SK-N-SH (cell line): ENCODE measurements at regions not wholly inside any gene's neighbourhood (a gene's known extent, or its start where the extent isn't known, plus 50 kb on each side); places are given as distances from the start of the nearest gene placed in this dataset.

ENCODE experiments used
- CTCF ChIA-PET: fragments of 300-600, 350-600 bp; formaldehyde crosslinking; extraction: SDS; loops from one replicate; lab custom pipeline; 2021; lab: Yijun Ruan, JAX
- POLR2A ChIA-PET: fragments of 350-600 bp; sonication (Branson Sonifier 250); formaldehyde crosslinking; extraction: SDS; loops from one replicate; lab custom pipeline; 2020; ENCODE audit warnings: antibody characterized with exemption, inconsistent platforms; lab: Yijun Ruan, JAX
- DNase-seq: peaks from one replicate; pipeline ENCODE4 v3.0.0; 2012
- H2AFZ ChIP-seq: fragments of 200-600 bp; sonication (generic); 2 replicates; pipeline ENCODE4 v1.8.1; 2016; ENCODE audit warnings: antibody characterized with exemption, mild to moderate bottlenecking, low read depth
- H3F3A ChIP-seq: fragments of 200-600 bp; sonication (generic); replicated peaks from 2 replicates; pipeline ENCODE3; 2016; ENCODE audit warnings: antibody characterized with exemption, mild to moderate bottlenecking; ENCODE audit not compliant: insufficient read depth
- H3K27ac ChIP-seq, 2 experiments: fragments of 200-500 bp in 1 of 2; fragments of 200-600 bp in 1 of 2; sonication (Bioruptor generic) in 1 of 2; sonication (generic), shearing (Covaris generic) in 1 of 2; 2 replicates each; pipeline versions ENCODE4 v1.5.1 to v1.6.1; 2014 to 2016; ENCODE audit warnings: low read depth in 2 of 2, inconsistent platforms in 1 of 2, low read length in 1 of 2, mild to moderate bottlenecking in 1 of 2, mixed read lengths in 1 of 2
- H3K27me3 ChIP-seq: fragments of 200-600 bp; sonication (generic), shearing (Covaris generic); 2 replicates; pipeline ENCODE4 v1.6.1; 2016; ENCODE audit warnings: mixed run types; ENCODE audit not compliant: insufficient read depth
- H3K36me3 ChIP-seq, 2 experiments: fragments of 200-500 bp in 1 of 2; fragments of 200-600 bp in 1 of 2; sonication (Bioruptor generic) in 1 of 2; sonication (generic) in 1 of 2; replicated peaks in 1 of 2; 2 replicates each; pipeline versions ENCODE3 to v1.5.1; 2014 to 2016; ENCODE audit warnings: low read length in 1 of 2, mild to moderate bottlenecking in 1 of 2; ENCODE audit not compliant: insufficient read depth in 2 of 2, control insufficient read depth in 1 of 2
- H3K4me1 ChIP-seq, 2 experiments: fragments of 200-500 bp in 1 of 2; fragments of 200-600 bp in 1 of 2; sonication (Bioruptor generic) in 1 of 2; sonication (generic), shearing (Covaris generic) in 1 of 2; 2 replicates each; pipeline versions ENCODE4 v1.5.1 to v1.6.1; 2014 to 2016; ENCODE audit warnings: low read depth in 1 of 2, low read length in 1 of 2, mixed run types in 1 of 2; ENCODE audit not compliant: insufficient read depth in 2 of 2, control insufficient read depth in 1 of 2
- H3K4me2 ChIP-seq: fragments of 200-600 bp; sonication (generic), shearing (Covaris generic); 2 replicates; pipeline ENCODE4 v1.6.1; 2017; ENCODE audit warnings: mixed run types
- H3K4me3 ChIP-seq, 2 experiments: fragments of 200-500 bp in 1 of 2; fragments of 200-600 bp in 1 of 2; sonication (Bioruptor generic) in 1 of 2; sonication (generic), shearing (Covaris generic) in 1 of 2; 2 replicates each; pipeline versions ENCODE4 v1.5.1 to v1.8.1; 2014 to 2016; ENCODE audit warnings: low read depth in 2 of 2, inconsistent platforms in 1 of 2, low read length in 1 of 2, mild to moderate bottlenecking in 1 of 2, mixed read lengths in 1 of 2, moderate library complexity in 1 of 2
- H3K79me2 ChIP-seq: fragments of 200-600 bp; sonication (generic); 2 replicates; pipeline ENCODE4 v1.8.1; 2017; ENCODE audit warnings: mild to moderate bottlenecking; ENCODE audit not compliant: insufficient read depth
- H3K9ac ChIP-seq: fragments of 200-600 bp; sonication (generic); 2 replicates; pipeline ENCODE4 v1.6.1; 2017; ENCODE audit warnings: mixed run types
- H3K9me2 ChIP-seq: fragments of 200-600 bp; sonication (generic); 2 replicates; pipeline ENCODE4 v1.6.1; 2017; ENCODE audit warnings: mixed run types
- H3K9me3 ChIP-seq: fragments of 200-600 bp; sonication (generic); 2 replicates; pipeline ENCODE4 v1.6.1; 2017; ENCODE audit warnings: mixed run types, mild to moderate bottlenecking, moderate library complexity
- H4K20me1 ChIP-seq: fragments of 200-600 bp; sonication (generic); 2 replicates; pipeline ENCODE4 v1.6.1; 2017; ENCODE audit warnings: mild to moderate bottlenecking, mixed run types; ENCODE audit not compliant: insufficient read depth
- ELF1 ChIP-seq: IDR thresholded peaks from 2 replicates; pipeline ENCODE4 v1.4.0; 2012
- FOSL2 ChIP-seq: IDR thresholded peaks from 2 replicates; pipeline ENCODE4 v1.4.0; 2012; ENCODE audit warnings: low read depth, mild to moderate bottlenecking, moderate library complexity, borderline replicate concordance
- FOXJ3 ChIP-seq: sonication (generic); formaldehyde crosslinking; IDR thresholded peaks from 2 replicates; pipeline ENCODE4 v1.5.1; 2020; ENCODE audit warnings: mild to moderate bottlenecking, missing genetic modification reagents
- FOXM1 ChIP-seq: IDR thresholded peaks from 2 replicates; pipeline ENCODE4 v1.4.0; 2012; ENCODE audit warnings: low read depth, mild to moderate bottlenecking
- GABPA ChIP-seq: IDR thresholded peaks from 2 replicates; pipeline ENCODE4 v1.4.0; 2012; ENCODE audit warnings: low read depth, mild to moderate bottlenecking
- JUND ChIP-seq: IDR thresholded peaks from 2 replicates; pipeline ENCODE4 v1.4.0; 2012
- MEF2A ChIP-seq: IDR thresholded peaks from 2 replicates; pipeline ENCODE4 v1.4.0; 2012; ENCODE audit warnings: low read depth, borderline replicate concordance
- NFIC ChIP-seq: IDR thresholded peaks from 2 replicates; pipeline ENCODE4 v1.4.0; 2012; ENCODE audit warnings: borderline replicate concordance
- NRF1 ChIP-seq: IDR thresholded peaks from 2 replicates; pipeline ENCODE4 v1.6.1; 2012; ENCODE audit warnings: low read depth, mild to moderate bottlenecking, low read length
- PBX3 ChIP-seq: IDR thresholded peaks from 2 replicates; pipeline ENCODE4; 2012
- POLR2AphosphoS5 ChIP-seq: IDR thresholded peaks from 2 replicates; pipeline ENCODE4 v1.6.1; 2012; ENCODE audit warnings: low read depth, low read length
- RCOR1 ChIP-seq: fragments of 150-350 bp; IDR thresholded peaks from 2 replicates; pipeline ENCODE4 v1.6.1; 2017; ENCODE audit warnings: antibody characterized with exemption, low read length
- RFX5 ChIP-seq: IDR thresholded peaks from 2 replicates; pipeline ENCODE4 v1.6.1; 2012; ENCODE audit warnings: mild to moderate bottlenecking, improper control_type of control experiment, low read length
- RXRA ChIP-seq: IDR thresholded peaks from 2 replicates; pipeline ENCODE4 v1.4.0; 2012; ENCODE audit warnings: low read depth, mild to moderate bottlenecking, borderline replicate concordance
- SIN3A ChIP-seq: IDR thresholded peaks from 2 replicates; pipeline ENCODE4 v1.6.1; 2012; ENCODE audit warnings: low read depth, mild to moderate bottlenecking, low read length, moderate library complexity, borderline replicate concordance
- WGBS: methylation state at CpG from one replicate; pipeline ENCODE4 v1.1.6; 2017; ENCODE audit warnings: low lambda C conversion rate; 5-methylcytosine and 5-hydroxymethylcytosine counted together
- TF ChIP-seq, protein P1 (sequence below): IDR thresholded peaks from 2 replicates; pipeline ENCODE4 v1.6.1; 2012; ENCODE audit warnings: mild to moderate bottlenecking, low read depth, low read length, moderate library complexity
- TF ChIP-seq, protein P2 (sequence below): fragments of 200-600 bp; sonication (generic); IDR thresholded peaks from 2 replicates; pipeline ENCODE4 v1.6.1; 2017; ENCODE audit warnings: antibody characterized with exemption, mild to moderate bottlenecking, moderate library complexity
- TF ChIP-seq, protein P3 (sequence below): fragments of 150-350 bp; IDR thresholded peaks from 2 replicates; pipeline ENCODE4 v1.6.1; 2016; ENCODE audit warnings: mild to moderate bottlenecking, low read depth, low read length

DNA sequence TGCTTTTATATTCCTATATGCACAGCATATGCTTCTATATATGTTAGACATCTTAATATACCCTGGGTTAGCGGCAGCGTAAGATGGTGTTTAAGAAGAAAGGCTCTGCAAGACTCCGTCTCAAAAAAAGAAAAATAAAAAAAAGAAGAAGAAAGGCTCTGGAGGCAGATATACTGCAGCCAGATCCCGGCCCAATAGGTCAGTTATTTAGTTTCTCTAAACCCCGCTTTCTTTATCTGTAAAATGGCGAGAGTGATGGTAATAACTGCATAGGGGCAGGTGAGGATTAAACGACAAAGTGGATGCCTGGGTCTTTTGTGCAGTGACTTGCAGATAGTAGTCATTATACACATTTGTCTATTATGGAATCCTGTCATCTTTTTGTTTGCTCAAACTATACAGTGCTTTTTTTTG lies 115.2 kb downstream of the NAA11 start:
- POLR2A ChIA-PET, result no interaction called here
- Histone ChIP-seq H4K20me1 (no peaks in the 10 kb centered on the region), H3K4me3 (no peak overlapping the region), H3K9me3 (no peaks in the 10 kb centered on the region), H3K9ac (no peak overlapping the region), H3K27ac (no peak overlapping the region), H3K9me2 (no peaks in the 10 kb centered on the region)
- no peak for DNase-seq
- WGBS, result 73% methylated on average over 7 of the region's 7 CpGs
- no peak for TF ChIP-seq FOSL2
- no peak for TF ChIP-seq PBX3
- no peak for TF ChIP-seq RFX5
- TF ChIP-seq FOXJ3, result no peak
- no peak for TF ChIP-seq POLR2AphosphoS5
- no peak for TF ChIP-seq ELF1
- TF ChIP-seq NRF1, result no peak
- TF ChIP-seq JUND, result no peak
- no peak for TF ChIP-seq MEF2A
- TF ChIP-seq, all 33 proteins: peak for 0
- no peaks in the 10 kb centered on the region for H3K27me3 ChIP-seq
- H3K79me2 ChIP-seq, result no peaks in the 10 kb centered on the region
- CTCF ChIA-PET, result interaction anchor here (1.2 kb wide), 1 partner anchor 55 kb away, joined by 3 read pairs; no protein-coding TSS in a partner anchor
- H3K4me1 ChIP-seq, result no peaks in the 10 kb centered on the region
- no peak overlapping the region for H3K4me2 ChIP-seq
- no peaks in the 10 kb centered on the region for H3K36me3 ChIP-seq
- H2AFZ ChIP-seq, result no peak overlapping the region
- H3F3A ChIP-seq, result no peaks in the 10 kb centered on the region

GRCh38 chr4:79209822-79210635 lies 115.8 kb downstream of the NAA11 start:
- Histone ChIP-seq H3K9ac (no peak overlapping the region), H3K4me3 (no peak overlapping the region), H2AFZ (no peak overlapping the region), H3K9me3 (no peaks in the 10 kb centered on the region), H3K9me2 (no peaks in the 10 kb centered on the region), H3F3A (no peaks in the 10 kb centered on the region), H3K4me2 (no peak overlapping the region), H3K36me3 (no peaks in the 10 kb centered on the region), H3K27ac (no peak overlapping the region), H3K27me3 (no peaks in the 10 kb centered on the region), H3K79me2 (no peaks in the 10 kb centered on the region), H3K4me1 (no peaks in the 10 kb centered on the region), H4K20me1 (no peaks in the 10 kb centered on the region)
- CTCF ChIA-PET, result interaction anchor here (1.2 kb wide), 1 partner anchor 55 kb away, joined by 3 read pairs; no protein-coding TSS in a partner anchor
- 70% methylated on average over 14 of the region's 14 CpGs for WGBS
- no peak for DNase-seq
- POLR2A ChIA-PET, result no interaction called here
- TF ChIP-seq RXRA, result no peak
- TF ChIP-seq FOXJ3, result no peak
- TF ChIP-seq PBX3, result no peak
- TF ChIP-seq FOXM1, result no peak
- TF ChIP-seq, protein P1, sequence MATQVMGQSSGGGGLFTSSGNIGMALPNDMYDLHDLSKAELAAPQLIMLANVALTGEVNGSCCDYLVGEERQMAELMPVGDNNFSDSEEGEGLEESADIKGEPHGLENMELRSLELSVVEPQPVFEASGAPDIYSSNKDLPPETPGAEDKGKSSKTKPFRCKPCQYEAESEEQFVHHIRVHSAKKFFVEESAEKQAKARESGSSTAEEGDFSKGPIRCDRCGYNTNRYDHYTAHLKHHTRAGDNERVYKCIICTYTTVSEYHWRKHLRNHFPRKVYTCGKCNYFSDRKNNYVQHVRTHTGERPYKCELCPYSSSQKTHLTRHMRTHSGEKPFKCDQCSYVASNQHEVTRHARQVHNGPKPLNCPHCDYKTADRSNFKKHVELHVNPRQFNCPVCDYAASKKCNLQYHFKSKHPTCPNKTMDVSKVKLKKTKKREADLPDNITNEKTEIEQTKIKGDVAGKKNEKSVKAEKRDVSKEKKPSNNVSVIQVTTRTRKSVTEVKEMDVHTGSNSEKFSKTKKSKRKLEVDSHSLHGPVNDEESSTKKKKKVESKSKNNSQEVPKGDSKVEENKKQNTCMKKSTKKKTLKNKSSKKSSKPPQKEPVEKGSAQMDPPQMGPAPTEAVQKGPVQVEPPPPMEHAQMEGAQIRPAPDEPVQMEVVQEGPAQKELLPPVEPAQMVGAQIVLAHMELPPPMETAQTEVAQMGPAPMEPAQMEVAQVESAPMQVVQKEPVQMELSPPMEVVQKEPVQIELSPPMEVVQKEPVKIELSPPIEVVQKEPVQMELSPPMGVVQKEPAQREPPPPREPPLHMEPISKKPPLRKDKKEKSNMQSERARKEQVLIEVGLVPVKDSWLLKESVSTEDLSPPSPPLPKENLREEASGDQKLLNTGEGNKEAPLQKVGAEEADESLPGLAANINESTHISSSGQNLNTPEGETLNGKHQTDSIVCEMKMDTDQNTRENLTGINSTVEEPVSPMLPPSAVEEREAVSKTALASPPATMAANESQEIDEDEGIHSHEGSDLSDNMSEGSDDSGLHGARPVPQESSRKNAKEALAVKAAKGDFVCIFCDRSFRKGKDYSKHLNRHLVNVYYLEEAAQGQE, result no peak
- TF ChIP-seq NRF1, result no peak
- TF ChIP-seq SIN3A, result no peak
- no peak for TF ChIP-seq NFIC
- TF ChIP-seq GABPA, result no peak
- TF ChIP-seq, protein P2, sequence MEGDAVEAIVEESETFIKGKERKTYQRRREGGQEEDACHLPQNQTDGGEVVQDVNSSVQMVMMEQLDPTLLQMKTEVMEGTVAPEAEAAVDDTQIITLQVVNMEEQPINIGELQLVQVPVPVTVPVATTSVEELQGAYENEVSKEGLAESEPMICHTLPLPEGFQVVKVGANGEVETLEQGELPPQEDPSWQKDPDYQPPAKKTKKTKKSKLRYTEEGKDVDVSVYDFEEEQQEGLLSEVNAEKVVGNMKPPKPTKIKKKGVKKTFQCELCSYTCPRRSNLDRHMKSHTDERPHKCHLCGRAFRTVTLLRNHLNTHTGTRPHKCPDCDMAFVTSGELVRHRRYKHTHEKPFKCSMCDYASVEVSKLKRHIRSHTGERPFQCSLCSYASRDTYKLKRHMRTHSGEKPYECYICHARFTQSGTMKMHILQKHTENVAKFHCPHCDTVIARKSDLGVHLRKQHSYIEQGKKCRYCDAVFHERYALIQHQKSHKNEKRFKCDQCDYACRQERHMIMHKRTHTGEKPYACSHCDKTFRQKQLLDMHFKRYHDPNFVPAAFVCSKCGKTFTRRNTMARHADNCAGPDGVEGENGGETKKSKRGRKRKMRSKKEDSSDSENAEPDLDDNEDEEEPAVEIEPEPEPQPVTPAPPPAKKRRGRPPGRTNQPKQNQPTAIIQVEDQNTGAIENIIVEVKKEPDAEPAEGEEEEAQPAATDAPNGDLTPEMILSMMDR, result no peak
- TF ChIP-seq, protein P3, sequence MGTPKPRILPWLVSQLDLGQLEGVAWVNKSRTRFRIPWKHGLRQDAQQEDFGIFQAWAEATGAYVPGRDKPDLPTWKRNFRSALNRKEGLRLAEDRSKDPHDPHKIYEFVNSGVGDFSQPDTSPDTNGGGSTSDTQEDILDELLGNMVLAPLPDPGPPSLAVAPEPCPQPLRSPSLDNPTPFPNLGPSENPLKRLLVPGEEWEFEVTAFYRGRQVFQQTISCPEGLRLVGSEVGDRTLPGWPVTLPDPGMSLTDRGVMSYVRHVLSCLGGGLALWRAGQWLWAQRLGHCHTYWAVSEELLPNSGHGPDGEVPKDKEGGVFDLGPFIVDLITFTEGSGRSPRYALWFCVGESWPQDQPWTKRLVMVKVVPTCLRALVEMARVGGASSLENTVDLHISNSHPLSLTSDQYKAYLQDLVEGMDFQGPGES, result no peak
- no peak for TF ChIP-seq RCOR1
- no peak for TF ChIP-seq FOSL2
